NCI-H2171 treated with DMSO at 0.1 percent for 48 hours (cell line): ENCODE measurements at regions not wholly inside any gene's neighbourhood (a gene's known extent, or its start where the extent isn't known, plus 50 kb on each side); places are given as distances from the start of the nearest gene placed in this dataset.
A peak's percentile ranks its signal among the peaks of the same experiment; 100 is the strongest.

Source experiments
- DNase-seq: peaks from one replicate; lab custom pipeline; 2025; lab: John Stamatoyannopoulos, UW

GRCh38 chr3:182214416-182214815 lies 502.7 kb downstream of the SOX2 start:
- DNase-seq: no peak

- DNase-seq: no peak
These were observed 504.2 kb downstream of the SOX2 start for GRCh38 chr3:182215881-182216280.

- DNase-seq: no peak
These were observed 504.7 kb downstream of the SOX2 start for GRCh38 chr3:182216311-182216970.

- peak; percentile 12 for DNase-seq
These were observed 508.3 kb downstream of the SOX2 start for GRCh38 chr3:182220013-182220412.

- DNase-seq: no peak
These were observed 508.7 kb downstream of the SOX2 start for GRCh38 chr3:182220471-182220870.

DNA sequence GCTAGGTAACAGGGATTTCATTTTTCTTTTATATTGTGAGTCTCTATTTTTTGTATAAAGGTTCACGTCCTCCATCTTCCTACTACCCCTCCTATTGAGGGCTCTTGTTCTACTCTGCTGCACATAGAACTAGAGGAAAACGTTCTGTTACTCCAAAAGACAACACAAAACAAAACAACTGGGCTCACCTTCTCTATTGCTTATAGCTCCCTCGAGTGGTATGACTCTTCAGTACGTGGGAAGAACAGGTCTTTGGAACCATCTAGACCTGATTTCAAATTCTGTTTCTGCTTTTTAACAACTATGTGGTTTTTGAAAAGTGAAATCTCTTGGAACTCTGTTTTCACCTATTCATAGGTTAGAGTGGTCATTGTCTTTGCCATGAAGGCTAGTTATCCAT lies 515.3 kb downstream of the SOX2 start:
- DNase-seq: no peak

- no peak for DNase-seq
These were observed 521.7 kb downstream of the SOX2 start for GRCh38 chr3:182233405-182233804.

- no peak for DNase-seq
These were observed 522.2 kb downstream of the SOX2 start for GRCh38 chr3:182233957-182234356.

DNA sequence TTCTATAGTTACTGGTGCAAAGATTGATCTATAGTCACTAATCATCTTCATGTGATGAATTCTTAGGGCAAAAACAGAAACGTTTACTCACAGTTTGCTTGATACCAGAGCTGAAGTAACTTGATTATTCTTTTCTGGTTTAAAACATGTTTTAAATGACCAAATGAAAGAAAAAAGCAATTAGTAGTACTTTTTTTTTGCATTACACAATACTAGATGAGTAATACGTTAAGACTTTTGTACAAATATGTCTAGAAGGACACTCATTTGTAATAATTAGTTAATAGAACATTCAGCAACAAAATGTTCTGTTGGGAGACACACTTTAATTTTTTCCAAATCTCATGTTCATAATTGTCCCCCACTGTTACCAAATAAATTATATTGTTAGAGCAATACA lies 523.2 kb downstream of the SOX2 start:
- DNase-seq: no peak

DNA sequence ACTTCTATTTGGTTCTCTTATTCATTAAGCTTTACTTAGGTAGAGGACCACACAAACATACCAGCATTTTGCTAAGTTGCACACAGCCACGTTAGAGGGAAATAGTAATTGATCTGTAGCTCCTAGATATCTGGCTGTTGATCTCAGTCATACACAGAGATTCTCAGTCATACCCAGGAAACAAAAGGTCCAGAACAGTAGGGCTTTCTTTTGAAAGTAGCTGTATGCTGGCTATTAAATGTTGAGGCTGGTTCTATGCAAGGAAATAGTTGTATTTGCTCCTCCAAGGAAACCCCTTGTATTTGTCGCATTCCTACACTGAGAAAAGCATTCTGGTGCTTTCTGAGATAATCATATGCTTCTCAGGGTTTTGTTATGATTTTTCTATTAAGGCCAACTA lies 523.8 kb downstream of the SOX2 start:
- DNase-seq: no peak

DNA sequence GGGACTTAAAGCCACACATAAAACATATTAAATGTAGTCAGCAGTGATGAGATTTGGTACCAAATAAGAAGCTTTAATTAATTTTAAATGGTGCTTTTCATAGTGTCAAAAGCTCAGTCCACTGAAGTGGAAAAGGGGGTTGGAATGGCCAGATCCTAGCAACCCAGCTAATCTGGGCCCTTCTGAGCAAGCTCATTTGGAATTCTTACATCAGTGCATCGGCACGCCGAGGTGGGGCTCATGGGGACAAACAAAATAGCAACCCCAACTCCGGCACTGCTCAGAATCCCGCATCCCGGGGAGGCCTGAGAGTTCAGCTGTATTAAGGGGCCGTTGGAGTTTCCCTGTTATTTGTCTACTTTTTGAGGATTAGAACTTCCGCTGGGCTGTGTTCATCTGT lies 526.4 kb downstream of the SOX2 start:
- no peak for DNase-seq

DNA sequence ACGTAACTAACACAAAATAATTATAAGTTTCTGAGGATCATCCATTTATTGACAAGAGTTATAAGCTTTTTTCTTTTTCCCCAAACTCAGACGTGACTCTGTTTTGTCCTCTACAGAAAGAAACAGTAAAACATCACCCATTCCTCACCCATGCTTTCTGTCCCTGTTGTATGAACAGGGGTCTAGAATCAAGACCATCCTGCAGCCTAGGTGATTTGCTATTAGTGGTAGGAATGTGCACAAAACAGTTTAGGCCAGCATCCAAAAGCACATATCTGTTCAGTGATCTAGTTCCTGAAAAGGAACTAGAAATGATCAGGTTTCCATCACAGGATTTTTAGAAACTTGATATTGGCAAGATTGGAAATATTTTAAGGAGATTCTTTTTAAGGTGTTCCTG lies 527.6 kb downstream of the SOX2 start:
- DNase-seq: no peak

DNA sequence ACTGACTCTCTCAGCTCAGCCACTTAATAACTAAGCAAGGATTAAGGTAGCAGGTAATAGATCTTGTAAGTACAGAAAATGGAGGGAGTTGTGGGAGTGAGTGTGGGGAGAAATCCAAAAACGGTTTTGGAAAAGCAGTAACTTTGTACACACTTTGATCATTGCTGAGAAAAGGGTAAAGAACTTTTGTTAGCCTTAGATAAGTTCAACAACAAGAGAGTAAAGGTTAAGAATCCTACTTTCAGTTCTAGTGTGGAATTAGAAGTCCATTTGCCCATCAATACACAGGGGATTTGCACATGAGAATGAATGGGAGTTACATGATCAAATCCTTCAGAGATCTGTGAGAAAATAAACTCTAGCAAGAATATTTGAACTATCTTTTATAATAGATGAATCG lies 528.7 kb downstream of the SOX2 start:
- no peak for DNase-seq

DNA sequence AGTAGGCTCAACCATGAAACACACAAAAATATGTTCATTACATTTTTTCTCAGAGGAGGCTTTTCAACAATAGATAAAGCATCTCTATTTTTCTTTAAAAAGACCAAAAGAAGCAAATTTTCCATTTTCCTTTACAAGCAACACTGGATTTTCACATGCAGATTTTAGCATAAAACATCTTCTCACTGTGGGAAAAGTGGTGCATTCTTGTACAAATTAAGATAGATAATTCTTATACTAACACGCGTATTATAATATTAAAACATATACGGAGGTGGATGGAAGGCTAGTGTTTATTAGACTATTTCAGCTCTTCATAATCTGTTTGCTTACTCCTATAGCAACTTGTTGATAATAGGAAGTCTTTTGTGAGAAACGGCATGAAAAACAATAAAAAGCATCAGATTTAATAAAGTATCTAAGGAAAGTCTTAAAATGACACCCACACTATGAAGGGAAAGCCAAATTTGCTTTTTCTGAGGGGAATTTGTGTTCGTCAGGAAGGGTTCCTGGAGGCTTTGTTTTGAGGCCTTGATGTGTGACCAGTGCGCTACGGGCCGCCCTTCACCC lies 529.6 kb downstream of the SOX2 start:
- no peak for DNase-seq

- no peak for DNase-seq
These were observed 530.2 kb downstream of the SOX2 start for GRCh38 chr3:182241766-182242488.

DNA sequence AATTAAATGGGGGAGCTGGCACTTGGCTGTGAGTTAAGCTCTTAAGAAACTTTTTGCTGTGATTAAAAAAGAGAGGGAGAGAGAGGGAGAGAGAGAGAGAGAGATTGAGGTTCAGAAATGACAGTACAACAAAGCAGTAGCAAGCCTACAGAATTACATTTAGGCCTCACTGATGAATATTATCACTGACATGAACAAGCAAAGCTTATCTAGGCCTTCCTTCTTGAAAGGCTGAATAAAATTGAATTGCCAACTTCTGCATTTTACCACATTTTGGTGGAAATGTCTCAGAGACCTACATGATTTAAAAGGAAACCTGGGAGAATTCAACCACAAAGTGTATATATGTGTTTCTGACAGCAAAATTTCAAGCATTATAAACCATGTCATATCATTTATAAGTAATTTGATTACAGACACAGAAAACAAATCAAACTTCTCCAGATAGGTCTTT lies 530.8 kb downstream of the SOX2 start:
- DNase-seq: no peak

GRCh38 chr3:182243625-182244024 lies 531.9 kb downstream of the SOX2 start:
- DNase-seq: no peak

DNA sequence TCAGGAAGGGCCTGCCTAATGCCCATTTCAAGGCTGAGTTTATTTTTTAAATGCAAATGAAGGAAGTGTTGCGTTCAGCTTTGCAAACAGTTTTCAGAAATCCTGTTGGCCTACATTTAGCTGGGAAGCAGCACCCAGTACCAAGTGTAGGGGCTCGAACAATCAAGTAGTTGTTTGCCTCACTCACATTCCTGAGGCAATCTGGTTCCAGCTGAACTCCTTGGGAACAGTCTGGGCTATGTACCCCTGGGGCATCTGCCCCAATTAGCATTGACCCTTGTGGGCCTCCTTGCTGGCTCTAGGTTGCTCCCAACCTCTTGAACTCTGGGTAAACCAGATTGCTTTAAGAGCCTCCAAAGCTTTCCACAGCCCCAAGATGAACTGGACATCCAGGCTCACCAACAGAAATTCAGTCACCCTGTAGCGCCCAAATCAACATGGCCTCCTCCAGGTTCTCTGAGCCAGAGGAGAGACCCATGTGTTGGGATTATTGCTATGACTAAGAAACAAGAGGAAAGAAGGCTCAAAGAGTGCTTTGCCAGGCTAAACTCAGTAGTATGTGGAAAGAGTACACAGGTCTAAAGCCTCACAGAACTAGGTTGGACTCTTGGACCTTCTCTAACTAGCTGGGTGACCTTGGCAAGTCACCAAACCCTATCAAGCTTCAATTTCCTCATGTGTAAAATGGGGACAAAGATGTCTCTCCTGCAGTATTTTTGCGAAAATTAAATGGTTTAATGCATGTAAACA lies 532.7 kb downstream of the SOX2 start:
- DNase-seq: no peak

DNA sequence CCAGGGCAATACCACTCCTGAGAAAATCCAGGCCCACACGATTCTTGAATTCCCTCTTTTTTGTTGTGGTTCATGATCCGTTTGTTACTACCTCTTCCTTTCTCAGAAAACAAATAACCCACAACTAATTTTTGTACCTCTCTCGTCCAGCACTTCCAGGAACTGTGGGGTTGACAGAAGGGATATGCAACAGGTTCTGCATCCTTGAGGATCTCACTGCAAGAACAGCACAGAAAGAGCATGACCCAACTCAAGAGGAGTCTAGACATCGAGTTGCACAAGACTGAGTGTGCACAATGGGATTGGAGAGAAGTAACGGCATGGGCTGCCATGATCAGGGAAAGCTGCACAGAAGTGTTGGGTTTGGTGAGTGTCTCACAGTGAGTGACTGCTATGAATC lies 533.3 kb downstream of the SOX2 start:
- DNase-seq: no peak

- DNase-seq: no peak
These were observed 535.1 kb downstream of the SOX2 start for GRCh38 chr3:182246870-182247269.

DNA sequence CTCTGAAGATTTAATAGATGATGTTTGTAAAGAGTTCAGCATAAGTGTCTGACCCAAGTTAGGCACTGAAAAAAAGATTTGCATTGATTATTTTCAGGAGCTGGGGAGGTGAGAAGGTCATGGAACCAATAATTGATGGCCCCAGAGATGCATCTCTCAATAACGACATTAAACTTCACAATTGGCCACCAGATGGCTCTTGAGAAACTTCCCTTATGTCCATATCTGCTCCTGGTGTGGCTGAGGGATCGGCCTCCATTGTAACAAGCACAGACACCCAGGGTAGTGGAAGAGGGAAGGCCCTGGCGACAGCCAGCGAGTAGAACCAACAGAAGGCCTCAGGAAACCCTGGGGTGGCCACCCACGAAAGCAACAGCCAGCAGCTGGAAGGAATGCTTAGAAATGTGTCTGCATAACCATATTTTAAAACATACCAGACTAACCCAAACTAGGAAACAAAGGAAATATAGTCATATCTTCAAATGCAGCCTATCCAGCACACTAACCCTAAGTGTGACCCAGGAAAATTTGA lies 536.7 kb downstream of the SOX2 start:
- DNase-seq: no peak

- no peak for DNase-seq
These were observed 540.5 kb upstream of the ATP11B start for GRCh38 chr3:182252802-182253201.

- DNase-seq: no peak
These were observed 538.1 kb upstream of the ATP11B start for GRCh38 chr3:182255158-182255557.
